Uterus (tissue), 2 donors: ENCODE measurements at regions not wholly inside any gene's neighbourhood (a gene's known extent, or its start where the extent isn't known, plus 50 kb on each side); places are given as distances from the start of the nearest gene placed in this dataset.

Experiments used
- POLR2A ChIP-seq, 2 donors: fragments of 450-650 bp; IDR thresholded peaks; one replicate each; pipeline ENCODE4 v1.6.1; 2016; ENCODE audit warnings: antibody characterized with exemption in 2 of 2, mild to moderate bottlenecking in 1 of 2, moderate library complexity in 1 of 2
- TF ChIP-seq, protein P1 (sequence below), 4 experiments: fragments of 200-600 bp in 2 of 4; fragments of 450-650 bp in 2 of 4; sonication (generic) in 2 of 4; IDR thresholded peaks; one replicate each; pipeline ENCODE4 v1.5.1; 2016 to 2019; ENCODE audit warnings: antibody characterized with exemption in 4 of 4, mild to moderate bottlenecking in 2 of 4, moderate library complexity in 1 of 4

DNA sequence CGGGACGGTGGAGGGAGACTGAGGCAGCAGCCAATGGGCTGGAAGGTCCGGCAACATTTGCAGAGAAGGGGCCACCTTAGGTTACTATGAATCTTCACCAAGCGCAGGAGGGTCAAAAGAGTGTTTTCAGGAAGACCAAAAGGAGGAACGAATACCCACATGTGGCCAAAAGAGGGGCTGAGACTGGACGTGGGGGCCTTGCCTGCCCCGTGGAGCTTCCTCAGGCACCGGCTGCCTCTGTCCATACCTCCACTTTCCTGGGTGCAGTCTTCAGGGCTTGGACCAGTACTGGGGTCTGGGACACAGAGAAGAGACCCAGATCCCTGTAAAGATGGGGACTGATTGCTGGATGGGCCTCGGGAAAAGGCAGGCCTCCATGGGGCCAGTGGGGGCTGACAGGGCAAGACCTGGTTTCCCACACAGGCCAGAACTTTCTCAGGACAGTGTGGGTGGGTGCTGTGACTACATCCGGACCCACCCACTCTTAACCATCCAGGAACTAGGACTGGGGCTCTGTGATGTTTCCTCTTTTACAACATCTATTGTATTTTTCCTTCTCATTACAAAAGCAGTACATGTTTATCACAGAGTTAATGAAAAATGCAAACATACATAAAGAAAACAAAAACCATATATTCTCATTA is 294.7 kb downstream of the ZSWIM6 start:
- TF ChIP-seq, protein P1, sequence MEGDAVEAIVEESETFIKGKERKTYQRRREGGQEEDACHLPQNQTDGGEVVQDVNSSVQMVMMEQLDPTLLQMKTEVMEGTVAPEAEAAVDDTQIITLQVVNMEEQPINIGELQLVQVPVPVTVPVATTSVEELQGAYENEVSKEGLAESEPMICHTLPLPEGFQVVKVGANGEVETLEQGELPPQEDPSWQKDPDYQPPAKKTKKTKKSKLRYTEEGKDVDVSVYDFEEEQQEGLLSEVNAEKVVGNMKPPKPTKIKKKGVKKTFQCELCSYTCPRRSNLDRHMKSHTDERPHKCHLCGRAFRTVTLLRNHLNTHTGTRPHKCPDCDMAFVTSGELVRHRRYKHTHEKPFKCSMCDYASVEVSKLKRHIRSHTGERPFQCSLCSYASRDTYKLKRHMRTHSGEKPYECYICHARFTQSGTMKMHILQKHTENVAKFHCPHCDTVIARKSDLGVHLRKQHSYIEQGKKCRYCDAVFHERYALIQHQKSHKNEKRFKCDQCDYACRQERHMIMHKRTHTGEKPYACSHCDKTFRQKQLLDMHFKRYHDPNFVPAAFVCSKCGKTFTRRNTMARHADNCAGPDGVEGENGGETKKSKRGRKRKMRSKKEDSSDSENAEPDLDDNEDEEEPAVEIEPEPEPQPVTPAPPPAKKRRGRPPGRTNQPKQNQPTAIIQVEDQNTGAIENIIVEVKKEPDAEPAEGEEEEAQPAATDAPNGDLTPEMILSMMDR (IDR thresholded peaks at IDR 0.05) = no peak
- no peak for TF ChIP-seq POLR2A (IDR thresholded peaks at IDR 0.05)
